Neuron (in vitro differentiated cells): ENCODE measurements at regions not wholly inside any gene's neighbourhood (a gene's known extent, or its start where the extent isn't known, plus 50 kb on each side); places are given as distances from the start of the nearest gene placed in this dataset.

Experiments
- H2AFZ ChIP-seq: one replicate; pipeline ENCODE4 v1.6.1; 2013; ENCODE audit warnings: low read depth, mild to moderate bottlenecking, inconsistent platforms, low read length, moderate library complexity
- H3K27me3 ChIP-seq: one replicate; pipeline ENCODE4 v1.6.1; 2013; ENCODE audit warnings: low read length; ENCODE audit not compliant: insufficient read depth
- H3K36me3 ChIP-seq: one replicate; pipeline ENCODE4 v1.6.1; 2013; ENCODE audit warnings: low read length; ENCODE audit not compliant: insufficient read depth
- H3K4me1 ChIP-seq: one replicate; pipeline ENCODE4 v1.6.1; 2013; ENCODE audit warnings: low read length; ENCODE audit not compliant: insufficient read depth
- H3K4me3 ChIP-seq: 2 replicates; pipeline ENCODE4 v1.5.1; 2013; ENCODE audit warnings: mild to moderate bottlenecking, low read length, moderate library complexity
- H3K9me3 ChIP-seq: one replicate; pipeline ENCODE4 v1.6.1; 2013; ENCODE audit warnings: low read length

DNA sequence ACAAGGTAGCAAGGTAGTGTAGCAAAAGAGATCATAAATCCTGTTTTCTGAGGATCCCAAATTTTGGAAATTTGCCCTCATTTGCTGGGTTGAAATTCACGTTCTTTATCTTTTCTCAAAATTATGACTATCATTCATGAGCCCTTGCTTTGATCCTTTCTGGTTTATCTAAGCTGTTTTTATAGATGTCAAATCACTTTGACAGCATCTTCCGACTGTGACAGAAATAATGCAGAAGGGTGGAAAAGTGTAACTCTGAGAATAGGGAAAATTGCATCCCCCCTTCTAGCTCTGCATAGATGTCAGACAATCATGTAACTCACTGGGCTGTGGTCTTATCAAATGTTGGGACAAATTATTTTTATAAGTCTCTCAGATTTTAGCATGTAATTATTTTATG lies 550.1 kb downstream of the OMA1 start:
- H3K36me3 ChIP-seq, result no peaks in the 10 kb centered on the region
- no peaks in the 10 kb centered on the region for H3K27me3 ChIP-seq
- no peaks in the 10 kb centered on the region for H3K9me3 ChIP-seq
- H2AFZ ChIP-seq, result no peak overlapping the region
- H3K4me3 ChIP-seq, result no peak overlapping the region
- H3K4me1 ChIP-seq, result peaks cover under 1% of the 10 kb centered on the region

DNA sequence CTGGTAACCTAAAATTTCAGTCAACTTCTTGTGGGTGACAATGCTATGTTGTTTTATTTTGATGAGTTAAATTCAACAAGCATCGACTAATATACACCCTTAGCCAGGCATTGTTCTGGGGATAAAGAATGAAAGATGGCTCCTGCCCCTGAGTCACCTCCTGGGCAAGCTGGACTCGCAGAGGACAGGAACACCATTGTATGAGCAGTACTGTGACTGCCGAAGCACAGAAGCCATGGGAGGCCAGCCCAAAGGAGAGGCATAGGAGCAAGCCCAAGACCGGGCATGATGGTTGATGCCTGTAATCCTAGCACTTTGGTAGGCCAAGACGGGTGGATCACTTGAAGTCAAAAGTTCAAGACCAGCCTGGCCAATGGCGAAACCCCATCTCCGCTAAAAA lies 555.2 kb downstream of the OMA1 start:
- Histone ChIP-seq H3K9me3 (no peaks in the 10 kb centered on the region), H2AFZ (no peak overlapping the region), H3K4me3 (no peak overlapping the region), H3K27me3 (no peaks in the 10 kb centered on the region), H3K36me3 (no peaks in the 10 kb centered on the region), H3K4me1 (peaks cover 10% of the 10 kb centered on the region)

DNA sequence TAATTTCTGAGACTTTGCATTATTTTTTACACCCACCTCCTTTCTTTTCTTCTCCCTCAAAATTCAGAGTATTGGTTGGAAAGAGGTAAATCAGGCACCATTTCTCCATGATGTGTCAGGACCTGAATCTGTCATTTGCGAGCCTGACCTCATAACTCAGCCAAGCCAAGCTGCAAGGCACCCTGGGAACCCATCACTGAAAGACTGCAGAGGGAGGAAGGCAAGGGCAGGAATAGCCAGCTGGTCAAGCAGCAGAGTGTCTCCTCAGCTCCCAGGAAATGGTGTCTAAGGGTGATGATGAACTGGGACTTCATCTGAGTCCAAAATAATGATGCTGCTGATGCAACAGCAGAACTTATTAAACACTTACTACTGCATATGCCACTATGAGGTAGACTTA lies 556.6 kb downstream of the OMA1 start:
- no peaks in the 10 kb centered on the region for H3K36me3 ChIP-seq
- H3K4me3 ChIP-seq, result no peak overlapping the region
- no peaks in the 10 kb centered on the region for H3K27me3 ChIP-seq
- no peaks in the 10 kb centered on the region for H3K9me3 ChIP-seq
- no peak overlapping the region for H2AFZ ChIP-seq
- peaks cover 10% of the 10 kb centered on the region for H3K4me1 ChIP-seq

DNA sequence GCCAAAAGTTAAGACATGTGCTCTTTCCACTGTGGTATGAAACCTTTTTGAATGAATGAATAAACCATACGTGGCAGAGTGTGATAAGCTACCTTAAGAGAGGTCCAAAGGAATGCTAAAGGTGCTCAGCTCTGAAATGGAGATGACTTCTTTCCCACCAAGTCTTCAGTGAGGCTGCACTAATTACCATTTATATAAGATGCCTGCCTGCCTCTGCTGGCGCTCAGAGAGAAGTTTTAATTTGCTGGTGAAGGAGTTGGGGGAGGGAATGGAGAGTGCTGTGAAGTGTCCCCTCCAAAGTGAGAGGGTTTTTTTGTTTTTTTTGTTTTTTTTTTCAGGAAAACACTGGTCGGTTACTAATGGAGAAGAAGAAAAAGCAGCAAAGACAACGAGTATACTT lies 559.0 kb downstream of the OMA1 start:
- no peaks in the 10 kb centered on the region for H3K36me3 ChIP-seq
- H3K9me3 ChIP-seq, result no peaks in the 10 kb centered on the region
- no peak overlapping the region for H3K4me3 ChIP-seq
- H3K4me1 ChIP-seq, result peaks cover 10% of the 10 kb centered on the region
- no peaks in the 10 kb centered on the region for H3K27me3 ChIP-seq
- H2AFZ ChIP-seq, result no peak overlapping the region

DNA sequence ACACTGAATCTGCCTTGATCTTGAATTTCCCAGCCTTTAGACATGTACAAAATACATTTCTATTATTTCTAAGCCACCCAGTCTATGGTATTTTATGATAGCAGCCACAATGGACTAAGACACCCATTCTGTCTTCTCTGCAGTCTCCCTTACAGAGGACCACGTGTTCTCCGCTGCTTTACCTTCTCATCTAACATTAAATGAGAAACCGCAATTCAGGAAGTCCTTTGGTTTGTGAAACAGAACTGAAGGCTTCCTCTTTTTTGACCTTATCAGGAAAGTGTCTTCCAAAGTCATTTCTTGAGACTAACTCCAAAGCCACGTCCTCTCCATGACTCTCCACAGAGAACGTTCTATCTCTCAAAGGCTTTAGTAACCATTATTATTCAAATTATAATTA lies 560.1 kb downstream of the OMA1 start:
- no peaks in the 10 kb centered on the region for H3K9me3 ChIP-seq
- no peak overlapping the region for H2AFZ ChIP-seq
- H3K27me3 ChIP-seq, result no peaks in the 10 kb centered on the region
- H3K36me3 ChIP-seq, result no peaks in the 10 kb centered on the region
- no peak overlapping the region for H3K4me3 ChIP-seq
- H3K4me1 ChIP-seq, result peaks cover 10% of the 10 kb centered on the region

DNA sequence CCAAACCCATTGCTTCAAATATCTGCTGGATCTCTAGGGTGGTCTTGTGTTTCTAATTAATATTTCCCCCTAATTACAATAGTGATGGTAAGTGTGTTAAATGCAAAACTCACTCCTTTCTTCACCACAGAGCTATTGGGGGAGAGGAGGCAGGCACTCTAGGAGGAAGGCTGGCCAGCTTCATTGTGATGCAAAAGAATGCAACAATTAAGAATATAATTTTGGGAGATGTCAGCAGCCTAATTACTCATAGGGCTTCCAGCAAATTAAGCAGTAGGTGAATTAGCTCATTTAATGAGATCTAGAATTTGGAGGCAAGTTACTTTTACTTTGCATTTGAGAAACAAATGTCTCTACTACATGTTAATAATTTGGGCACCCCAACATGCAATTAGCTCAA lies 560.4 kb upstream of the DAB1 start:
- H2AFZ ChIP-seq, result no peak overlapping the region
- no peaks in the 10 kb centered on the region for H3K36me3 ChIP-seq
- no peak overlapping the region for H3K4me3 ChIP-seq
- H3K4me1 ChIP-seq, result peaks cover 7% of the 10 kb centered on the region
- no peaks in the 10 kb centered on the region for H3K27me3 ChIP-seq
- no peaks in the 10 kb centered on the region for H3K9me3 ChIP-seq

DNA sequence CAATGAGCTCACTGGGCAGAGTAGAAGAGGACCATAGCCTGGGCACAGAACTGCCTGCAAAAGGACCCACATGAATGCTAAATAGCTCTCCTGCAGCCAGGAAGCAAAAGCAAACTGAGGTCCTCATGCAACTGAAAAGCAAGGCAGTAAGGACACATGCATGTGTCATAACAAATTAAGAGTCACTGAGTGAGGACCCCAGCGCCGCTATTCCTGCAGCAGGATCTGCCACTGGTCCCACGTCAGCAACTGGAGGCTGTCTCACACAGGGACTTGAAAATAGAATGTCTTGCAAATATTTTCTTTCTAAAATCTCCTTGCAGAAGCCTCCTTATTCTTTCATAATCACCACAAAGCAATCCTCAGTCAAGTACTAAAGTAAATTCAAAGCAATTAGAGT lies 559.6 kb upstream of the DAB1 start:
- peaks cover 7% of the 10 kb centered on the region for H3K4me1 ChIP-seq
- H3K36me3 ChIP-seq, result no peaks in the 10 kb centered on the region
- no peak overlapping the region for H2AFZ ChIP-seq
- H3K9me3 ChIP-seq, result no peaks in the 10 kb centered on the region
- H3K27me3 ChIP-seq, result no peaks in the 10 kb centered on the region
- H3K4me3 ChIP-seq, result no peak overlapping the region

DNA sequence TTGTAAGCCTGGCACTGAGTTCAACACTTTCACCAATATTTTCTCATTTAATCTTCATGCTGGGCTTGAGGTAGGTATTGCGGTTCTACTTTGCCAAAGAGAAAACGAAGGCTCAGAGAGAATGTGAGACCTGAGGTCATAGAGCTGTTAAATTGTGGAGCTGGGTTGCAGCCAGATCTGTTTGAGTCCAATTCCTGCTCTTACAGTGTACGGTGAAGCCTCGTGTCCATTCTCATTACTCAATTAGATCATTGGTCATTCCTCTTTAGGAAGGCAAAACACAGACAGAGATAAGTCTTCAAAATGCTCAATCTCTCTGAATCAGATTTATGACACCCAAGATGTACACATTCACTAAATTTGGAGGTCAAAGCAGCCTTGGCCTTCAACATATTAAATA lies 559.0 kb upstream of the DAB1 start:
- peaks cover 7% of the 10 kb centered on the region for H3K4me1 ChIP-seq
- no peaks in the 10 kb centered on the region for H3K9me3 ChIP-seq
- H3K4me3 ChIP-seq, result no peak overlapping the region
- H3K27me3 ChIP-seq, result no peaks in the 10 kb centered on the region
- no peaks in the 10 kb centered on the region for H3K36me3 ChIP-seq
- no peak overlapping the region for H2AFZ ChIP-seq

DNA sequence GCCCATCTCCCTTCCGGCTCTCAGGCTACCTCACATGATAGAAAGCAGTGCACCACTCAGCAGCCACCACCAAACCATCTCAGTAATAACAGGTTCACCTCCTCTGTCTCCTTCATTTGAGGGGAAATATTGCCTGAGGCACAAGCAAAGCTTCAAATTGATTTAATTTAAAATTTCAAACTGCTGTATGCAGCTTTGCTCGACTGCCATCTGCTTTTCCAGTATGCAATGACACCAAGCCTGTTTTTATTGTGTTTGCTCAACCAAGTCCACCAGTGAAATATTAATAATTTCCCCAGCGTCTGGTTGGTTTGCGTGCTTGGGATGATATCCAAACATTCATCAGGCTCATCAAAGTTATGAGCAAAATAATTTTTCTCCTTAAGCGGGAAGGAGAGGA lies 552.4 kb upstream of the DAB1 start:
- no peak overlapping the region for H2AFZ ChIP-seq
- H3K9me3 ChIP-seq, result no peaks in the 10 kb centered on the region
- H3K27me3 ChIP-seq, result no peaks in the 10 kb centered on the region
- H3K4me1 ChIP-seq, result no peaks in the 10 kb centered on the region
- H3K4me3 ChIP-seq, result no peak overlapping the region
- no peaks in the 10 kb centered on the region for H3K36me3 ChIP-seq

DNA sequence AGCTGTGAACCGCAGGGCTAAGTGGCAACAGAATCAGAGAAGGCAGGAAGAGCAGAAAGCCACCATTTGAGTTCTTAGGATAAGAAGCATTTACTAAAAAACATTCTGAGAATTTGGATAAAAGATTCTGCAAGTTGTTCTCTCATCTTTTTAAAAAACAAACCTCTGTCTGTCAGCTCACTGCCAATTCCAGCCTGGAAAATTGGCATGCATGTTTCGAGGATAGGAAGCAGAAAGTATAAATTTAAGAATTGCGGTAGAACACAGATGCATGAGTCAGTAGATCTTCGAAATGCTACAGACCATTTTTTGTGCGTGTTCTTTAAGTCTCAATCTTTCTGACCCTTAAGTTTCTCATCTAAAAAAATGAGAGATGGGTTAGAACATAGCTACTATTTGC lies 544.5 kb upstream of the DAB1 start:
- Histone ChIP-seq H2AFZ (no peak overlapping the region), H3K9me3 (no peaks in the 10 kb centered on the region), H3K4me1 (no peaks in the 10 kb centered on the region), H3K27me3 (no peaks in the 10 kb centered on the region), H3K4me3 (no peak overlapping the region), H3K36me3 (no peaks in the 10 kb centered on the region)

DNA sequence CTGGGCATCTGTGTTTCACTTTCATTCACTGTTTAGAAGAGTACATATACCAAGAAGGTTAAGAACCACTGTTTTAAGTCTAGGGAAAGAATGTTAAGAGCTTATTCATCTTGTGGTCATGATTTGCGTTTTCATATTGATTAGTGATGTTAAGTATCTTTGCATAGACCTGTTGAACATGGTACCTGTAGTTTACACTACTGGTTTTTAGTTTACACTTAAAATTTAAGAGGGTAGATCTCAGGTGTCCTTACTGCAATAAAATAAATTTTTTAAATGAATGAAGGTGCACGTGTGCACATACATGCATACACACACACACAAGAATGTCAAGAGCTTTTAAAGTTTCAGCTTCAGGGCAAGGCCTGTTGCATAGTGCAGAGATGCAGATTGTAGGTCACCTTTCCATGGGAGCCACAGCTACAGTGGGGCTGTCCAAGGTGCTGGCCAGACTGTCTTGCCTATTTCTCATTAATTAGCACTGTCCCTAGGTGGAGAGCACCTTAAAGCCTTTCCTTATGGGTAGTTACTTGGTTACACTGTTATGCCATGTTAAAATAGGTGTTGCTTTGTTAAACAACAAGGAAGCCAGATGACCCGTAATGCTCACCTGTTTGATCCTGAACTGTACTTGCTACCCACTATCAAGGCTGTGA lies 543.0 kb upstream of the DAB1 start:
- no peaks in the 10 kb centered on the region for H3K4me1 ChIP-seq
- no peaks in the 10 kb centered on the region for H3K9me3 ChIP-seq
- no peak overlapping the region for H2AFZ ChIP-seq
- H3K27me3 ChIP-seq, result no peaks in the 10 kb centered on the region
- H3K4me3 ChIP-seq, result no peak overlapping the region
- no peaks in the 10 kb centered on the region for H3K36me3 ChIP-seq

DNA sequence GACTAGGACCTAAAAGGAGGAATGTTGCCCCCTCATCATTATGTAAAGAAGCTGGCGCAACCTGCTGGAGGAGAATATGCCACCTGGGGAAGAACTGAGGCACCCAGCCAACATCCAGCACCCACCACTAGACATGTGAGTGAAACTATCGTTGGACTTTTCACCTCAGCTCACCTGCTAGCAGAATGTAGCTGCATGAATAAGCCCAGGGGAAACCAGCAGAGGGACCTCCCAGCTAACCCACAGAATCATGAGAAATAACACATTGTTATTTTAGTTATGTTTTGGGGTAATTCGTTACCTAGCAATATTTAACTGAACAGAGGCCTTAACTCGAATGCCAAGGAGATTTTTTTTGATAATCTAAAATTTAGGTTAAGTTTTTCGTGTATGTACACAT lies 542.5 kb upstream of the DAB1 start:
- Histone ChIP-seq H3K27me3 (no peaks in the 10 kb centered on the region), H3K36me3 (no peaks in the 10 kb centered on the region), H3K4me1 (no peaks in the 10 kb centered on the region), H2AFZ (no peak overlapping the region), H3K9me3 (no peaks in the 10 kb centered on the region), H3K4me3 (no peak overlapping the region)

DNA sequence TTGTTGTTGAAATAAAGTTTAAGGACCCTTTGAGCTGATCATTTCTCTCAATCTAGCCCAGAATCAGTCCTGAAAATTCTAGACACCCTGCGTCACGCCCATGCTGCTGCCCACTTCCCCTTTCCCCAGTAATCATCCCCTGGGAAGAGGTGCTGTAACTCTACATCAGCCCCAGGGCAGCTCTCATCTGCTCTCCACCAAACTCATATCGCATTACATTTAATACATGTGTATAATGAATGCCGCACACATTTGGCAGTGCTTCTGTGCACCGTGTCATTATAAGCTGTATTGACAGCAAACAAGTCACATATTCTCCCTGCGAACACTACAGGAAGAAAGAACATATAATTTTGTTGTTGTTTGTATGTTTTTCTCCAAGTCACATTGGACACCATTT lies 539.7 kb upstream of the DAB1 start:
- H3K4me3 ChIP-seq, result no peak overlapping the region
- H2AFZ ChIP-seq, result no peak overlapping the region
- H3K9me3 ChIP-seq, result no peaks in the 10 kb centered on the region
- H3K27me3 ChIP-seq, result no peaks in the 10 kb centered on the region
- no peaks in the 10 kb centered on the region for H3K4me1 ChIP-seq
- H3K36me3 ChIP-seq, result no peaks in the 10 kb centered on the region

DNA sequence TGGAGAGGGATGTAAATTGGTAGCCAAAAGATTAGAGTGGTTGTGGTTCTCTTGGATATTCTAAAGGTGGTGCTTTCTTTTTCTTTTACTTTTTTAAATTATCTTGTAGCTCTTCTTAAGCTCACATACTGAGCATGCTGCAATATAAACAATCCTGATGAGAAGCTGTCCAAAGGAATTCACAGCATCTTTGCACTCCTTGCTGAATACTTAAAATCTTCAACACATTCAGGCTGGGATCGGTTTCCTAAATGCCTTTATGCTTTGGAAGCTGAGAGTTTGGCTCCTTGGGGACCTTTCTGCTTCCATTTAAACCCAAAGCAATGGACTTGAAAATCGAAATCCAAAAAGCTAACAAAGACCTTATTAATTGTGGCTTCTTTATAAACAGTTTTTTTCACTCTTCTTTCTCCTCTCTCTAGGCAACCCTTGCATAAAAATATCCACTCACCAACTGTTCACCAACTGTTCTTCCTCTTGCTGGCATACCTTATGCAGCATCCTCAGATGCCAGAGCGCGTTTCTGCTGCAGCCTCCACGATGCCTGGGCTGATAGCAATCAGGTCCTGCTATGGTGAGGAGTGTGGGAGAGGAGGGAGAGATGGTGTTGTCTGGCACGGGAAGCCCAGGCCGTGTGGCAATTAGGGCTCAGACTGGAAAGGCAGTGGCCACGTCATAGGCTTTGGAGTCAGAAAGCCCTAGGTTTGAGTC lies 535.8 kb upstream of the DAB1 start:
- Histone ChIP-seq H3K9me3 (no peaks in the 10 kb centered on the region), H3K4me1 (no peaks in the 10 kb centered on the region), H2AFZ (no peak overlapping the region), H3K27me3 (no peaks in the 10 kb centered on the region), H3K4me3 (no peak overlapping the region), H3K36me3 (no peaks in the 10 kb centered on the region)
